ENCODE measurements at regions not wholly inside any gene's neighbourhood (a gene's known extent, or its start where the extent isn't known, plus 50 kb on each side); places are given as distances from the start of the nearest gene placed in this dataset.

GRCh38 chr5:167168971-167169370, 1122.5 kb upstream of the WWC1 start:
- no peak for DNase-seq (ENCODE audit: low spot score)
- no peak for TF ChIP-seq CREM (IDR thresholded peaks at IDR 0.05)
- no peak for TF ChIP-seq CREM (CRISPR knock-in tag; IDR thresholded peaks at IDR 0.05)
- no peak for TF ChIP-seq ZFP41 (CRISPR knock-in tag; IDR thresholded peaks at IDR 0.05; ENCODE audit: borderline replicate concordance)
- TF ChIP-seq GTF3A (CRISPR knock-in tag; conservative IDR thresholded peaks at IDR 0.05), result no peak
- TF ChIP-seq ZFP82 (CRISPR knock-in tag; IDR thresholded peaks at IDR 0.05; ENCODE audit: borderline replicate concordance), result no peak
- no peak for TF ChIP-seq ARNTL (CRISPR knock-in tag; IDR thresholded peaks at IDR 0.05)
- TF ChIP-seq CEBPG (CRISPR knock-in tag; IDR thresholded peaks at IDR 0.05), result no peak
- TF ChIP-seq ZNF766 (CRISPR knock-in tag; IDR thresholded peaks at IDR 0.05; ENCODE audit: borderline replicate concordance), result no peak
- TF ChIP-seq MYC (CRISPR knock-in tag; IDR thresholded peaks at IDR 0.05; ENCODE audit: borderline replicate concordance), result no peak
- TF ChIP-seq BRCA1 (CRISPR knock-in tag; IDR thresholded peaks at IDR 0.05), result no peak
- no peak for TF ChIP-seq ZNF703 (CRISPR knock-in tag; IDR thresholded peaks at IDR 0.05; ENCODE audit: borderline replicate concordance)
- no peak for TF ChIP-seq SRY (CRISPR knock-in tag; IDR thresholded peaks at IDR 0.05)
- no peak for TF ChIP-seq ZHX2 (IDR thresholded peaks at IDR 0.05; ENCODE audit: low read depth)
- no peak for TF ChIP-seq ZHX2 (CRISPR knock-in tag; IDR thresholded peaks at IDR 0.05; ENCODE audit: borderline replicate concordance)
- TF ChIP-seq BORCS8-MEF2B (CRISPR knock-in tag; IDR thresholded peaks at IDR 0.05), result no peak
- TF ChIP-seq ISX (CRISPR knock-in tag; conservative IDR thresholded peaks at IDR 0.05), result no peak
- TF ChIP-seq PATZ1 (CRISPR knock-in tag; IDR thresholded peaks at IDR 0.05), result no peak
- no peaks in the 10 kb centered on the region for H3K4me1 ChIP-seq (ENCODE audit: insufficient read depth, low read length)
- no peak overlapping the region for H3K9ac ChIP-seq (ENCODE audit: insufficient read depth, low read depth, low read length)
- ChIA-PET CTCF (ENCODE audit: low intra/inter-chr PET ratio, low total read pairs) (no interaction called here), POLR2A (no interaction called here)
- H3K9me3 ChIP-seq (ENCODE audit: low read length), result no peaks in the 10 kb centered on the region
- in situ Hi-C loops (cut with HindIII; ENCODE audit: extremely low pct_ligation_motif_present, low pct_unique_long_range_greater_than_20kb), result no loop called here
- H3K36me3 ChIP-seq (replicated peaks in 1 of 2; ENCODE audit: control insufficient read depth in 1 of 2, insufficient read depth in 2 of 2, low read length in 2 of 2), result no peaks in the 10 kb centered on the region
- no peak overlapping the region for H3K27ac ChIP-seq (ENCODE audit: extremely low read length, insufficient read depth, low read length)
- no peaks in the 10 kb centered on the region for H3K27me3 ChIP-seq (ENCODE audit: control insufficient read depth in 1 of 2, insufficient read depth in 2 of 2, low read length in 2 of 2)
- BruUV-seq (replicated peaks), result no TSS peak
- FAIRE-seq, result no peak
- no peak overlapping the region for H3K4me3 ChIP-seq (replicated peaks in 1 of 3; ENCODE audit: insufficient read depth in 1 of 3, low read depth in 2 of 3, low read length in 3 of 3)
- no peak overlapping the region for H2AFZ ChIP-seq (ENCODE audit: low read length)
- intact Hi-C loops (cut with micrococcal nuclease; ENCODE audit: unreplicated experiment), result no loop called here
- no peak overlapping the region for H3K4me2 ChIP-seq (ENCODE audit: low read depth, low read length)
- no peak for ATAC-seq
- WGBS (ENCODE audit: low lambda C conversion rate), result 5% methylated on average over 5 of the region's 6 CpGs
- no peaks in the 10 kb centered on the region for H4K20me1 ChIP-seq (ENCODE audit: insufficient read depth, low read length)
- no peaks in the 10 kb centered on the region for H3K79me2 ChIP-seq (ENCODE audit: insufficient read depth, low read length)
